ENCODE measurements at regions not wholly inside any gene's neighbourhood (a gene's known extent, or its start where the extent isn't known, plus 50 kb on each side); places are given as distances from the start of the nearest gene placed in this dataset.

DNA sequence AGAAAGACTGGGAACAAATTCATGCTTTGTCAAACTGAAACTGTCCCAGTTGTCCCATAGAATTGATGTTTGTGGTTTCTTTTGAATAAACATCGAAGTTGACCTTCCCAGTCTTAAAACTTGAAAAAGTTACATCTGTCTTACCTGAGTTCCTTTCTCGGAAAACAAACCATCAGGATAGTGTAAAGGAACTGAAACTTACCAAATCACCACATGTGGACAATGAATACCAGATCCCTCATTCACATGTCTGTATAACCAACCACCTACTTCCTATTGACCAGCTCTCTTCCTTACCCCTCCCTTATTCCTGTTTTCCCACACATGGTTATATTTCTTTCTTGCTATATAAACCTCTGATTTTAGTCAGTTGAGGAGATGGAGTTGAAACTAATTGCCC lies 791.7 kb upstream of the PCDH20 start:
- Histone ChIP-seq H3F3A (ENCODE audit: low read depth) (no peaks in the 10 kb centered on the region), H3K79me2 (ENCODE audit: insufficient read depth, low read length) (no peaks in the 10 kb centered on the region), H3K4me1 (ENCODE audit: insufficient read depth, low read length, poor library complexity, severe bottlenecking) (no peaks in the 10 kb centered on the region), H3K9ac (ENCODE audit: low read depth, low read length, poor library complexity, severe bottlenecking) (no peak overlapping the region), H3K4me3 (ENCODE audit: low read length, poor library complexity, severe bottlenecking) (no peak overlapping the region), H4K20me1 (ENCODE audit: insufficient read depth, low read length, poor library complexity, severe bottlenecking) (no peaks in the 10 kb centered on the region), H3K36me3 (ENCODE audit: insufficient read depth, low read length) (no peaks in the 10 kb centered on the region), H3K4me2 (ENCODE audit: low read depth, low read length, poor library complexity, severe bottlenecking) (no peak overlapping the region), H3K9me3 (ENCODE audit: insufficient read depth, low read depth, low read length) (no peaks in the 10 kb centered on the region), H2AFZ (ENCODE audit: low read length) (no peak overlapping the region), H3K27me3 (ENCODE audit: insufficient read depth, low read length, poor library complexity, severe bottlenecking) (no peaks in the 10 kb centered on the region), H3K9me2 (replicated peaks; ENCODE audit: low read depth, low read length) (no peaks in the 10 kb centered on the region)
- TF ChIP-seq EZH2phosphoT487 (IDR thresholded peaks at IDR 0.05; ENCODE audit: borderline replicate concordance) (no peak), CTCF (conservative IDR thresholded peaks at IDR 0.05; ENCODE audit: low read length) (no peak)

GRCh38 chr13:62206165-62206564 lies 790.5 kb upstream of the PCDH20 start:
- Histone ChIP-seq H3K9me3 (ENCODE audit: insufficient read depth, low read depth, low read length) (no peaks in the 10 kb centered on the region), H3K79me2 (ENCODE audit: insufficient read depth, low read length) (no peaks in the 10 kb centered on the region), H3K4me3 (ENCODE audit: low read length, poor library complexity, severe bottlenecking) (no peak overlapping the region), H3F3A (ENCODE audit: low read depth) (no peaks in the 10 kb centered on the region), H4K20me1 (ENCODE audit: insufficient read depth, low read length, poor library complexity, severe bottlenecking) (no peaks in the 10 kb centered on the region), H3K4me2 (ENCODE audit: low read depth, low read length, poor library complexity, severe bottlenecking) (no peak overlapping the region), H3K9me2 (replicated peaks; ENCODE audit: low read depth, low read length) (no peaks in the 10 kb centered on the region), H3K9ac (ENCODE audit: low read depth, low read length, poor library complexity, severe bottlenecking) (no peak overlapping the region), H2AFZ (ENCODE audit: low read length) (no peak overlapping the region), H3K27me3 (ENCODE audit: insufficient read depth, low read length, poor library complexity, severe bottlenecking) (no peaks in the 10 kb centered on the region), H3K4me1 (ENCODE audit: insufficient read depth, low read length, poor library complexity, severe bottlenecking) (no peaks in the 10 kb centered on the region), H3K36me3 (ENCODE audit: insufficient read depth, low read length) (no peaks in the 10 kb centered on the region)
- TF ChIP-seq CTCF (conservative IDR thresholded peaks at IDR 0.05; ENCODE audit: low read length) (no peak), EZH2phosphoT487 (IDR thresholded peaks at IDR 0.05; ENCODE audit: borderline replicate concordance) (no peak)

DNA sequence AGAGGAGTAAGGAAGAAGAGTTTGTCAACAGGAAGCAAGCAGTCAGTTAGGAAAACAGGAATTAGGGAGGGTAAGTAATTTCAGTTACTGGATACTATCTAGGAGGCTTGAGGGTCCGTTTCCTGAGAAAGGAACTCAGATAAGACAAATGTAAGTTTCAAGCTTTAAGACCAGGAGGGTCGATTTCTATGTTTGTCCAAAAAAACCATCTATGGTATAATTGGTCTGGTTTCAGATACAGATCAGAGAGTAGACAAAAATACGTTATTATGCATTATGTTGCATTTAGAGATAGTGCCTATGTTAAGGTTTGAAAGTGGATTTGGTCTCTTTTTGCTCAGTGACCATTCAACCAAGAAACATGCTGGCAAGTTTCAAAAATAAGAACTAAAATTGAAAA lies 789.6 kb upstream of the PCDH20 start:
- no peaks in the 10 kb centered on the region for H3K36me3 ChIP-seq (ENCODE audit: insufficient read depth, low read length)
- no peak overlapping the region for H2AFZ ChIP-seq (ENCODE audit: low read length)
- H3F3A ChIP-seq (ENCODE audit: low read depth), result no peaks in the 10 kb centered on the region
- no peak overlapping the region for H3K4me2 ChIP-seq (ENCODE audit: low read depth, low read length, poor library complexity, severe bottlenecking)
- no peaks in the 10 kb centered on the region for H3K9me3 ChIP-seq (ENCODE audit: insufficient read depth, low read depth, low read length)
- H3K4me3 ChIP-seq (ENCODE audit: low read length, poor library complexity, severe bottlenecking), result no peak overlapping the region
- H3K9ac ChIP-seq (ENCODE audit: low read depth, low read length, poor library complexity, severe bottlenecking), result no peak overlapping the region
- H3K79me2 ChIP-seq (ENCODE audit: insufficient read depth, low read length), result no peaks in the 10 kb centered on the region
- H3K27me3 ChIP-seq (ENCODE audit: insufficient read depth, low read length, poor library complexity, severe bottlenecking), result no peaks in the 10 kb centered on the region
- H3K4me1 ChIP-seq (ENCODE audit: insufficient read depth, low read length, poor library complexity, severe bottlenecking), result no peaks in the 10 kb centered on the region
- no peaks in the 10 kb centered on the region for H3K9me2 ChIP-seq (replicated peaks; ENCODE audit: low read depth, low read length)
- no peaks in the 10 kb centered on the region for H4K20me1 ChIP-seq (ENCODE audit: insufficient read depth, low read length, poor library complexity, severe bottlenecking)
- TF ChIP-seq EZH2phosphoT487 (IDR thresholded peaks at IDR 0.05; ENCODE audit: borderline replicate concordance) (no peak), CTCF (conservative IDR thresholded peaks at IDR 0.05; ENCODE audit: low read length) (no peak)

All from Loucy (cell line).